ENCODE measurements at regions not wholly inside any gene's neighbourhood (a gene's known extent, or its start where the extent isn't known, plus 50 kb on each side); places are given as distances from the start of the nearest gene placed in this dataset.

DNA sequence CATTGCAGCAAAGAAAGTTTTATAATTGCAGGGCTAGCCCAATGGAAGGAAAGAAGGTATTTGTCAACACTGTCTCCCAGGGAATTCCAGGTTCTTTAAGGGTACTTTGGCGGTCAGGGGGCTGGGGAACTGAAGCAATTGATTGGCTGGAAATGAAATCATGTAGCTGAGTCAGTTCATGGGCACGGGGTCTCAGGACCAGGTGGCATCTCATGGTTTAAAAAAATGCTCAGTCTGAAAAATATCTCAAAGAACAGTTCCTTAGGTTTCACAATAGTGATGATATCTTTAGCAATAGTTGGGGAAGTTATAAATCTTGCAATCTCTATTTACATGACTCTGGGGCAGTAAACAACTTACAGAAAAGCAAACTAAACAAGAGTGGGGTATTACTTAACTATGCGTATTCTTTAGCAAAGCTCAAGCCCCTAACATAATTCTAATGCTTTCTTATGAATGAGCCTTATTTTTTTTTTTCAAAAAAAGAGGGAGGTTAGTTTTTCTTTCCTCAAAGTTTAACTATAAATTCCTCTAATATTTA is 376.9 kb upstream of the NRG3 start:
- TF ChIP-seq RAD21 (IDR thresholded peaks at IDR 0.05; ENCODE audit: low read length) (no peak), MAZ (IDR thresholded peaks at IDR 0.05; ENCODE audit: borderline replicate concordance, low read depth, low read length) (no peak), BHLHE40 (IDR thresholded peaks at IDR 0.05; ENCODE audit: low read depth, low read length) (no peak), CEBPB (IDR thresholded peaks at IDR 0.05; ENCODE audit: low read depth, low read length) (no peak), RCOR1 (IDR thresholded peaks at IDR 0.05; ENCODE audit: insufficient replicate concordance, low read length) (no peak), FOS (IDR thresholded peaks at IDR 0.05; ENCODE audit: low read depth, low read length) (no peak), POLR2A (IDR thresholded peaks at IDR 0.05; ENCODE audit: low read depth, low read length) (no peak), CHD1 (IDR thresholded peaks at IDR 0.05; ENCODE audit: low read depth, low read length) (no peak), RFX5 (IDR thresholded peaks at IDR 0.05; ENCODE audit: low read depth, low read length) (no peak), NFE2L2 (IDR thresholded peaks at IDR 0.05; ENCODE audit: low read depth, low read length) (no peak), MXI1 (IDR thresholded peaks at IDR 0.05; ENCODE audit: borderline replicate concordance, low read depth, low read length) (no peak), SMC3 (IDR thresholded peaks at IDR 0.05; ENCODE audit: low read depth, low read length) (no peak), MAFK (IDR thresholded peaks at IDR 0.05; ENCODE audit: low read depth, low read length) (no peak)
- TF ChIP-seq, protein P1, sequence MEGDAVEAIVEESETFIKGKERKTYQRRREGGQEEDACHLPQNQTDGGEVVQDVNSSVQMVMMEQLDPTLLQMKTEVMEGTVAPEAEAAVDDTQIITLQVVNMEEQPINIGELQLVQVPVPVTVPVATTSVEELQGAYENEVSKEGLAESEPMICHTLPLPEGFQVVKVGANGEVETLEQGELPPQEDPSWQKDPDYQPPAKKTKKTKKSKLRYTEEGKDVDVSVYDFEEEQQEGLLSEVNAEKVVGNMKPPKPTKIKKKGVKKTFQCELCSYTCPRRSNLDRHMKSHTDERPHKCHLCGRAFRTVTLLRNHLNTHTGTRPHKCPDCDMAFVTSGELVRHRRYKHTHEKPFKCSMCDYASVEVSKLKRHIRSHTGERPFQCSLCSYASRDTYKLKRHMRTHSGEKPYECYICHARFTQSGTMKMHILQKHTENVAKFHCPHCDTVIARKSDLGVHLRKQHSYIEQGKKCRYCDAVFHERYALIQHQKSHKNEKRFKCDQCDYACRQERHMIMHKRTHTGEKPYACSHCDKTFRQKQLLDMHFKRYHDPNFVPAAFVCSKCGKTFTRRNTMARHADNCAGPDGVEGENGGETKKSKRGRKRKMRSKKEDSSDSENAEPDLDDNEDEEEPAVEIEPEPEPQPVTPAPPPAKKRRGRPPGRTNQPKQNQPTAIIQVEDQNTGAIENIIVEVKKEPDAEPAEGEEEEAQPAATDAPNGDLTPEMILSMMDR (conservative IDR thresholded peaks at IDR 0.05; ENCODE audit: low read depth, low read length): no peak
- TF ChIP-seq, protein P2, sequence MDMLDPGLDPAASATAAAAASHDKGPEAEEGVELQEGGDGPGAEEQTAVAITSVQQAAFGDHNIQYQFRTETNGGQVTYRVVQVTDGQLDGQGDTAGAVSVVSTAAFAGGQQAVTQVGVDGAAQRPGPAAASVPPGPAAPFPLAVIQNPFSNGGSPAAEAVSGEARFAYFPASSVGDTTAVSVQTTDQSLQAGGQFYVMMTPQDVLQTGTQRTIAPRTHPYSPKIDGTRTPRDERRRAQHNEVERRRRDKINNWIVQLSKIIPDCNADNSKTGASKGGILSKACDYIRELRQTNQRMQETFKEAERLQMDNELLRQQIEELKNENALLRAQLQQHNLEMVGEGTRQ (IDR thresholded peaks at IDR 0.05; ENCODE audit: low read depth, low read length): no peak
- TF ChIP-seq, protein P3, sequence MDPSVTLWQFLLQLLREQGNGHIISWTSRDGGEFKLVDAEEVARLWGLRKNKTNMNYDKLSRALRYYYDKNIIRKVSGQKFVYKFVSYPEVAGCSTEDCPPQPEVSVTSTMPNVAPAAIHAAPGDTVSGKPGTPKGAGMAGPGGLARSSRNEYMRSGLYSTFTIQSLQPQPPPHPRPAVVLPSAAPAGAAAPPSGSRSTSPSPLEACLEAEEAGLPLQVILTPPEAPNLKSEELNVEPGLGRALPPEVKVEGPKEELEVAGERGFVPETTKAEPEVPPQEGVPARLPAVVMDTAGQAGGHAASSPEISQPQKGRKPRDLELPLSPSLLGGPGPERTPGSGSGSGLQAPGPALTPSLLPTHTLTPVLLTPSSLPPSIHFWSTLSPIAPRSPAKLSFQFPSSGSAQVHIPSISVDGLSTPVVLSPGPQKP (IDR thresholded peaks at IDR 0.05; ENCODE audit: borderline replicate concordance, low read depth, low read length): no peak
- Histone ChIP-seq H3K36me3 (ENCODE audit: control insufficient read depth, insufficient read depth, low read length) (no peaks in the 10 kb centered on the region), H4K20me1 (ENCODE audit: insufficient read depth, low read length) (no peaks in the 10 kb centered on the region), H3K4ac (ENCODE audit: low read depth, low read length) (no peak overlapping the region), H4K8ac (ENCODE audit: low read depth in 2 of 2, low read length in 2 of 2) (no peak overlapping the region), H4K91ac (ENCODE audit: insufficient read depth, low read depth, low read length) (no peak overlapping the region), H3K4me2 (ENCODE audit: low read depth, low read length) (no peak overlapping the region), H2BK15ac (ENCODE audit: low read depth, low read length) (no peak overlapping the region), H3K9me1 (ENCODE audit: insufficient read depth, low read length) (no peaks in the 10 kb centered on the region), H3K9ac (ENCODE audit: low read depth, low read length) (no peak overlapping the region), H2AK9ac (replicated peaks; ENCODE audit: low read depth, low read length, poor library complexity) (no peak overlapping the region), H2BK20ac (ENCODE audit: low read depth, low read length) (no peak overlapping the region), H3K4me3 (ENCODE audit: insufficient read depth, low read depth, low read length) (no peak overlapping the region), H3K18ac (ENCODE audit: low read depth, low read length) (no peak overlapping the region), H2AK5ac (ENCODE audit: low read depth, low read length) (no peak overlapping the region), H3K27ac (ENCODE audit: insufficient read depth, low read length) (no peak overlapping the region), H4K5ac (ENCODE audit: low read depth, low read length) (no peak overlapping the region), H3K14ac (replicated peaks; ENCODE audit: low read depth, low read length) (no peak overlapping the region), H2AFZ (replicated peaks; ENCODE audit: low read length, poor library complexity) (no peak overlapping the region), H3K23ac (ENCODE audit: low read depth, low read length) (no peak overlapping the region), H2BK5ac (ENCODE audit: low read depth, low read length, poor library complexity, severe bottlenecking) (no peak overlapping the region), H2BK120ac (ENCODE audit: low read depth, low read length) (no peak overlapping the region), H3K27me3 (ENCODE audit: control insufficient read depth, insufficient read depth, low read length) (no peaks in the 10 kb centered on the region), H3K9me3 (ENCODE audit: control insufficient read depth, insufficient read depth, low read length) (peaks cover 3% of the 10 kb centered on the region), H3K79me1 (ENCODE audit: low read depth in 1 of 2, low read length in 2 of 2) (no peaks in the 10 kb centered on the region), H3K56ac (ENCODE audit: extremely low read depth, insufficient read depth, low read length) (no peak overlapping the region), H3K4me1 (ENCODE audit: control insufficient read depth, insufficient read depth, low read length) (no peaks in the 10 kb centered on the region)
- dilution Hi-C loops (cut with HindIII; ENCODE audit: low sequenced_read_pairs, unreplicated experiment) (no loop called here), intact Hi-C loops (cut with micrococcal nuclease) (no loop called here), in situ Hi-C loops (cut with MboI; ENCODE audit: low sequenced_read_pairs) (no loop called here)
- WGBS, 2 experiments (ENCODE audit: extremely low coverage in 2 of 2, insufficient read length in 1 of 2): no CpG with 5 or more reads among the region's 3 CpGs
- ATAC-seq (ENCODE audit: low read depth) (no peak), DNase-seq (no peak)
- POLR2A ChIA-PET (ENCODE audit: unreplicated experiment): no interaction called here
- CTCF ChIA-PET: no interaction called here
- no TSS peak for BruUV-seq (replicated peaks)

Measured in IMR-90 (cell line).